ENCODE measurements at regions not wholly inside any gene's neighbourhood (a gene's known extent, or its start where the extent isn't known, plus 50 kb on each side); places are given as distances from the start of the nearest gene placed in this dataset.

DNA sequence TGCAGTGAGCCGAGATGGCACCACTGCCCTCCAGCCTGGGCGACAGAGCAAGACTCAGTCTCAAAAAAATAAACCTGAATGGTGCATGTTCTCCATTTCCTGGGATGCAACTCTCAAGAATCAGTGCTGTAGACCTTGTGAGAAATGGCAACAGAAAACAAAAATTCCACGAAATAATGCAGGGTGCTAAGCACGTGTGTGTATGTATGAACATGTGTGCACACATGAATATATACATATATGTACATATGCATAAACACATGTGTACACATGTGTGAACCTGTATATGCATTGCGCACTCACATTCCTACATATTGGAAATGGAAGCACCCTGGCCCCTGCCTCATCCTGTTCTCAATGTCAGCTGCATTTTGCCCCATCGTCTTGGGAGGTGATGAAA is 548.5 kb downstream of the TCERG1L start:
- Histone ChIP-seq H3K4me1 (ENCODE audit: control insufficient read depth, insufficient read depth, low read length) (no peaks in the 10 kb centered on the region), H4K5ac (ENCODE audit: low read depth, low read length) (no peak overlapping the region), H4K8ac (ENCODE audit: low read depth in 2 of 2, low read length in 2 of 2) (no peak overlapping the region), H2AFZ (replicated peaks; ENCODE audit: low read length, poor library complexity) (no peak overlapping the region), H3K36me3 (ENCODE audit: control insufficient read depth, insufficient read depth, low read length) (no peaks in the 10 kb centered on the region), H3K23ac (ENCODE audit: low read depth, low read length) (no peak overlapping the region), H2BK20ac (ENCODE audit: low read depth, low read length) (no peak overlapping the region), H3K9me1 (ENCODE audit: insufficient read depth, low read length) (no peaks in the 10 kb centered on the region), H3K4me3 (ENCODE audit: insufficient read depth, low read depth, low read length) (no peak overlapping the region), H3K27me3 (ENCODE audit: control insufficient read depth, insufficient read depth, low read length) (no peaks in the 10 kb centered on the region), H3K27ac (ENCODE audit: insufficient read depth, low read length) (no peak overlapping the region), H4K20me1 (ENCODE audit: insufficient read depth, low read length) (no peaks in the 10 kb centered on the region), H3K4ac (ENCODE audit: low read depth, low read length) (no peak overlapping the region), H2BK120ac (ENCODE audit: low read depth, low read length) (no peak overlapping the region), H3K4me2 (ENCODE audit: low read depth, low read length) (no peak overlapping the region), H3K14ac (replicated peaks; ENCODE audit: low read depth, low read length) (no peak overlapping the region), H4K91ac (ENCODE audit: insufficient read depth, low read depth, low read length) (no peak overlapping the region), H3K79me1 (ENCODE audit: low read depth in 1 of 2, low read length in 2 of 2) (no peaks in the 10 kb centered on the region), H2AK5ac (ENCODE audit: low read depth, low read length) (no peak overlapping the region), H2BK15ac (ENCODE audit: low read depth, low read length) (no peak overlapping the region), H3K18ac (ENCODE audit: low read depth, low read length) (no peak overlapping the region), H3K56ac (ENCODE audit: extremely low read depth, insufficient read depth, low read length) (no peak overlapping the region), H3K9me3 (ENCODE audit: control insufficient read depth, insufficient read depth, low read length) (peaks cover 60% of the 10 kb centered on the region), H2BK5ac (ENCODE audit: low read depth, low read length, poor library complexity, severe bottlenecking) (no peak overlapping the region), H2AK9ac (replicated peaks; ENCODE audit: low read depth, low read length, poor library complexity) (no peak overlapping the region), H3K9ac (ENCODE audit: low read depth, low read length) (no peak overlapping the region)
- TF ChIP-seq NFE2L2 (IDR thresholded peaks at IDR 0.05; ENCODE audit: low read depth, low read length): no peak
- no peak for TF ChIP-seq RFX5 (IDR thresholded peaks at IDR 0.05; ENCODE audit: low read depth, low read length)
- no peak for TF ChIP-seq BHLHE40 (IDR thresholded peaks at IDR 0.05; ENCODE audit: low read depth, low read length)
- TF ChIP-seq RAD21 (IDR thresholded peaks at IDR 0.05; ENCODE audit: low read length): no peak
- TF ChIP-seq, protein P1, sequence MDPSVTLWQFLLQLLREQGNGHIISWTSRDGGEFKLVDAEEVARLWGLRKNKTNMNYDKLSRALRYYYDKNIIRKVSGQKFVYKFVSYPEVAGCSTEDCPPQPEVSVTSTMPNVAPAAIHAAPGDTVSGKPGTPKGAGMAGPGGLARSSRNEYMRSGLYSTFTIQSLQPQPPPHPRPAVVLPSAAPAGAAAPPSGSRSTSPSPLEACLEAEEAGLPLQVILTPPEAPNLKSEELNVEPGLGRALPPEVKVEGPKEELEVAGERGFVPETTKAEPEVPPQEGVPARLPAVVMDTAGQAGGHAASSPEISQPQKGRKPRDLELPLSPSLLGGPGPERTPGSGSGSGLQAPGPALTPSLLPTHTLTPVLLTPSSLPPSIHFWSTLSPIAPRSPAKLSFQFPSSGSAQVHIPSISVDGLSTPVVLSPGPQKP (IDR thresholded peaks at IDR 0.05; ENCODE audit: borderline replicate concordance, low read depth, low read length): no peak
- no peak for TF ChIP-seq CHD1 (IDR thresholded peaks at IDR 0.05; ENCODE audit: low read depth, low read length)
- no peak for TF ChIP-seq POLR2A (IDR thresholded peaks at IDR 0.05; ENCODE audit: low read depth, low read length)
- no peak for TF ChIP-seq MXI1 (IDR thresholded peaks at IDR 0.05; ENCODE audit: borderline replicate concordance, low read depth, low read length)
- TF ChIP-seq SMC3 (IDR thresholded peaks at IDR 0.05; ENCODE audit: low read depth, low read length): no peak
- no peak for TF ChIP-seq CEBPB (IDR thresholded peaks at IDR 0.05; ENCODE audit: low read depth, low read length)
- TF ChIP-seq FOS (IDR thresholded peaks at IDR 0.05; ENCODE audit: low read depth, low read length): no peak
- TF ChIP-seq MAFK (IDR thresholded peaks at IDR 0.05; ENCODE audit: low read depth, low read length): no peak
- TF ChIP-seq RCOR1 (IDR thresholded peaks at IDR 0.05; ENCODE audit: insufficient replicate concordance, low read length): no peak
- TF ChIP-seq MAZ (IDR thresholded peaks at IDR 0.05; ENCODE audit: borderline replicate concordance, low read depth, low read length): no peak
- TF ChIP-seq, protein P2, sequence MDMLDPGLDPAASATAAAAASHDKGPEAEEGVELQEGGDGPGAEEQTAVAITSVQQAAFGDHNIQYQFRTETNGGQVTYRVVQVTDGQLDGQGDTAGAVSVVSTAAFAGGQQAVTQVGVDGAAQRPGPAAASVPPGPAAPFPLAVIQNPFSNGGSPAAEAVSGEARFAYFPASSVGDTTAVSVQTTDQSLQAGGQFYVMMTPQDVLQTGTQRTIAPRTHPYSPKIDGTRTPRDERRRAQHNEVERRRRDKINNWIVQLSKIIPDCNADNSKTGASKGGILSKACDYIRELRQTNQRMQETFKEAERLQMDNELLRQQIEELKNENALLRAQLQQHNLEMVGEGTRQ (IDR thresholded peaks at IDR 0.05; ENCODE audit: low read depth, low read length): no peak
- no peak for TF ChIP-seq CTCF (conservative IDR thresholded peaks at IDR 0.05; ENCODE audit: low read depth, low read length)
- dilution Hi-C loops (cut with HindIII; ENCODE audit: low sequenced_read_pairs, unreplicated experiment) (no loop called here), intact Hi-C loops (cut with micrococcal nuclease) (no loop called here), in situ Hi-C loops (cut with MboI; ENCODE audit: low sequenced_read_pairs) (no loop called here)
- no CpG with 5 or more reads among the region's 6 CpGs for WGBS, 2 experiments (ENCODE audit: extremely low coverage in 2 of 2, insufficient read length in 1 of 2)
- ATAC-seq (ENCODE audit: low read depth) (no peak), DNase-seq (no peak)
- ChIA-PET CTCF (no interaction called here), POLR2A (ENCODE audit: unreplicated experiment) (no interaction called here)
- no TSS peak for BruUV-seq (replicated peaks)
